ENCODE measurements at regions not wholly inside any gene's neighbourhood (a gene's known extent, or its start where the extent isn't known, plus 50 kb on each side); places are given as distances from the start of the nearest gene placed in this dataset.
A peak's percentile ranks its signal among the peaks of the same experiment; 100 is the strongest.

DNA sequence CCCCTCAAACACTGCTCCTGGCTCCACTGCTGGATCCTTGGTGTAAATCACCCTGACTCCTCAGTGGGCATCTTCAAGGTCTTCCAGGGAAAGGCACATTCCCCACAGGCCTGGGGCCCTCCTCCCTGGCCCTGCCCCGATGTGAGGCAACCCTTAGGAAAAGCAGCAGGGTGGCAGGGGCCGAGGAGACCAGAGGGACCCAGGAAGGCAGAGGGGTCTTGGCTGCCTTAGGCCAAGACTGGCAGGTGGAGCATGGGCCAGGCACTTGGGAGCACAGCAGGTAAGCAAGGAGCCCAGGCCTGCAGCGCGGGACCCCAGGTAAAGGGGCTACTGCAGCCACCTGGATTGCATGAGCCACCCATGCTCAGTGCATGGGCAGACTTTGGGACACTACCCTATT, 96.9 kb downstream of the GYPC start:
- Mint-ChIP-seq H3K27ac (no peak overlapping the region), H3K36me3 (no peaks in the 10 kb centered on the region), H3K9me3 (peaks cover 6% of the 10 kb centered on the region), H3K4me1 (ENCODE audit: unreplicated experiment) (no peaks in the 10 kb centered on the region), H3K27me3 (peaks cover 9% of the 10 kb centered on the region), H3K4me3 (no peak overlapping the region)
- no peak for TF ChIP-seq CTCF (conservative IDR thresholded peaks at IDR 0.05)
- peak; percentile 54 for DNase-seq (ENCODE audit: extremely low spot score, unreplicated experiment)

GRCh38 chr2:126753501-126754212, 97.7 kb downstream of the GYPC start:
- Mint-ChIP-seq H3K36me3 (no peaks in the 10 kb centered on the region), H3K4me1 (ENCODE audit: unreplicated experiment) (no peaks in the 10 kb centered on the region), H3K27ac (no peak overlapping the region), H3K9me3 (peaks cover 6% of the 10 kb centered on the region), H3K4me3 (no peak overlapping the region), H3K27me3 (peaks cover 12% of the 10 kb centered on the region)
- TF ChIP-seq CTCF (conservative IDR thresholded peaks at IDR 0.05) = no peak
- peak; percentile 52 for DNase-seq (ENCODE audit: extremely low spot score, unreplicated experiment)

DNA sequence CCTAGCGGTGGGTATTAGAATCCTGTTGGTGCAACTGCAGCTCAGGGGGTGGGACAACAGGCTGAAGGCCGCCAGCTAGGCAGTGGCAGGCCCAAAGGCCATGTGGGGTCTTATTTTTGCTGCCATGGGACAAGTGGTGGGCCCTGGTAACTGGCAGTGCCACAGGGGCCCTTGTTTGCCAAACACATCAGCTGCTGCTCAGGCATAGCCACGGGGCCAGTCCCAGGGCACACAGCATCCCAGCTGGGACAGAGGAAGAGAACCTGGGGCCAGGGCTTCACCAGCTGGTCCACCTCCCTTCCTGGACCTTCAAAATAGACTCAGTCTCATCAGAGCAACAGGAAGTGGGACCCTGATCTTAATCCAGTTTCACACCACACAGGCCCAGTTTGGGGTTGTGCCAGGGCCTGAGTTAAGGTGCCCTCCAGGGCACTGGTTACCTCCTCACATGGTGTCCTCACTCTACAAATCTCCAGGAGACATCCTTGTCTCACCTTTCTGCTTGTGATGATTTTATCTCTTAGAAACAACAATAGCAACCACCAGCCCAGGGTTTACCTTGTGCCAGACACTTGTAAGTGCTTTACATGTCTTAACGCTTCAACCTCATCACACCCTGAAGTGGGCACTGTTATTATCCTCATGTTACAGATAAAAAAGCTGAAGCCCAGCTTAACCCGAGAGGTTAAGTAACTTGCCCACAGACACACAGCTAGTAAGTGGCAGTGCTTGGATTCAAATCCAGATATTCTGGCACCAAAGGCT, 98.5 kb downstream of the GYPC start:
- Mint-ChIP-seq H3K4me3 (no peak overlapping the region), H3K27me3 (peaks cover 17% of the 10 kb centered on the region), H3K27ac (no peak overlapping the region), H3K9me3 (peaks cover 6% of the 10 kb centered on the region), H3K4me1 (ENCODE audit: unreplicated experiment) (no peaks in the 10 kb centered on the region), H3K36me3 (no peaks in the 10 kb centered on the region)
- TF ChIP-seq CTCF (conservative IDR thresholded peaks at IDR 0.05) = no peak
- DNase-seq (ENCODE audit: extremely low spot score, unreplicated experiment) = peak; percentile 42

DNA sequence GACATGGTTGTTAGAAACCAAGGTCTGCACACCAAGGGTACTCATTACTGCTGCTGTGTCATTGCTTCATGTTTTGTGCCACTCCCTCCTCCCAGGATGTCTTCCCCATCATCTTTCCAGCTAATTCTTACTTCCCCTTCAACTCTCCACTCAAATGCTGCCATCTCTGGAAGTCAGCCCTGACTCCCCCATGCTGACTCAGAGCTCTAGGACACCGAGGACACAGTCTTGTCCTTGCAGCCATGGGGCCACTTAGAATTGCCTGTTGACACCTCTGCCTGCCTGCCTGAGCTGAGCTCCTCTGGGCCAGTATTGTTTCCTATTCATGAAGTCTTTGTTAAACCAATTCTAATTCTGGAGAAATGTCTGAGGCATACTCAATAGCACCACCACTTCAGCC, 100.2 kb downstream of the GYPC start:
- Mint-ChIP-seq H3K27me3 (peaks cover 14% of the 10 kb centered on the region), H3K27ac (no peak overlapping the region), H3K4me1 (ENCODE audit: unreplicated experiment) (no peaks in the 10 kb centered on the region), H3K36me3 (no peaks in the 10 kb centered on the region), H3K9me3 (peaks cover 6% of the 10 kb centered on the region), H3K4me3 (no peak overlapping the region)
- DNase-seq (ENCODE audit: extremely low spot score, unreplicated experiment) = peak; percentile 20
- no peak for TF ChIP-seq CTCF (conservative IDR thresholded peaks at IDR 0.05)

- no peaks in the 10 kb centered on the region for H3K36me3 Mint-ChIP-seq
- H3K4me3 Mint-ChIP-seq = no peak overlapping the region
- TF ChIP-seq CTCF (conservative IDR thresholded peaks at IDR 0.05) = no peak
- H3K4me1 Mint-ChIP-seq (ENCODE audit: unreplicated experiment) = no peaks in the 10 kb centered on the region
- H3K9me3 Mint-ChIP-seq = no peaks in the 10 kb centered on the region
- DNase-seq (ENCODE audit: extremely low spot score, unreplicated experiment) = peak; percentile 43
- peaks cover 18% of the 10 kb centered on the region for H3K27me3 Mint-ChIP-seq
- H3K27ac Mint-ChIP-seq = no peak overlapping the region
Measured at GRCh38 chr2:126761256-126761980, 105.5 kb downstream of the GYPC start.
